ENCODE measurements at regions not wholly inside any gene's neighbourhood (a gene's known extent, or its start where the extent isn't known, plus 50 kb on each side); places are given as distances from the start of the nearest gene placed in this dataset.

DNA sequence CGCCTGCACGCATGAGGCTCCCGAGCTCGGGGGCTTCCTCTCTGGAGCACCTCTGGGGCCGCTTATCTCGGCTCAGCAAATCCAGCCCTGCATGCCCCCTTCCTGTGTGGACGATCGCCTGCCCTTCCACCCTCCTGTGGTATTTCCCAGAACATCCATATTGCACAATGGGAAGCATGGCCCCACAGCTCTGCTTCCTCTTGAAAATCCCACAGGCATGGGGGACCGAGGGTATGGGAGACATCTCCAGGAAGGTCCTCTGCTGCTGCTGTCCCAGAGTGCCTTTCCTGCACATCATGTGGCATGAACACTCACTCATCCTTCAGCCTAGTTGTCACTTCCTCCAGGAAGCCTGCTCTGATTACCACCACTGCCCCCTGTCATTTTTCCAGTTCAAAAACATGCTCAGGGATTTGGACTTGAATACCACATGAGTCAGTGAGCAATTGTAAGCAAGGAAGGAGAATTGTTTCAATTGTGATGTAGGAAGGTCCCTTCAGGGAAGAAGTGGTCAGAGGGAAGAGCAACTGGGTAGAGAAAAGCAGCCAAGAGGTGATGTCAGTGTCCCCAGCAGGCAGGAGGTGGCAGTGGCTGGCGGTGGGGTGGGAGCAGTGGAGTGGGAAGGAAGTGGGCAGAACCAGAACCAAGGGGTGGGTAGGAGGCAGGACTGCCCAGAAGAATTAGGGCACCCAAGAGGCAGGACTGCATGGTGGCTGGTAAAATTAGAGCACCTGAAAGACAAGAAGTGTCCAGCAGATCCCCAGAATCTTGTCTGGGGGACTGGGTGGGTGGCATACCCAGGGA, 67.5 kb upstream of the ZMIZ1 start:
- no peak overlapping the region for H2AFZ ChIP-seq (ENCODE audit: insufficient read depth, low read depth, low read length, poor library complexity, severe bottlenecking)
- no peaks in the 10 kb centered on the region for H3K36me3 ChIP-seq (replicated peaks in 1 of 2; ENCODE audit: control extremely low read depth in 1 of 2, control insufficient read depth in 1 of 2, extremely low read depth in 1 of 2, insufficient read depth in 2 of 2, low read length in 1 of 2)
- Mint-ChIP-seq H3K27ac (no peak overlapping the region), H3K4me3 (no peak overlapping the region), H3K9me3 (ENCODE audit: insufficient read depth) (no peaks in the 10 kb centered on the region), H3K4me1 (peaks cover 3% of the 10 kb centered on the region), H3K27me3 (peaks cover 59% of the 10 kb centered on the region)
- no peak overlapping the region for H3K27ac ChIP-seq (ENCODE audit: low read length in 2 of 2)
- H4K20me1 ChIP-seq (ENCODE audit: control insufficient read depth, insufficient read depth, low read length, poor library complexity, severe bottlenecking) = no peaks in the 10 kb centered on the region
- intact Hi-C loops (cut with micrococcal nuclease) = no loop called here
- 30% methylated on average over 10 of the region's 10 CpGs for WGBS (ENCODE audit: insufficient coverage)
- H3K4me3 ChIP-seq (ENCODE audit: control extremely low read depth in 1 of 5, extremely low read depth in 1 of 5, insufficient read depth in 1 of 5, low read depth in 2 of 5, low read length in 4 of 5) = no peak overlapping the region
- ChIA-PET POLR2A (no interaction called here), CTCF (no interaction called here)
- H3K4me1 ChIP-seq (ENCODE audit: control insufficient read depth in 2 of 2, insufficient read depth in 2 of 2, low read length in 2 of 2) = peaks cover 0 to 5% of the 10 kb centered on the region in 2 donors
- H3K27me3 ChIP-seq (replicated peaks in 1 of 4; ENCODE audit: control extremely low read depth in 1 of 4, control insufficient read depth in 3 of 4, insufficient read depth in 4 of 4, low read length in 3 of 4) = peaks cover 0 to 41% (median 15%) of the 10 kb centered on the region in 4 experiments
- peaks cover 0 to 2% (median 0%) of the 10 kb centered on the region in 3 donors for H3K9me3 ChIP-seq (ENCODE audit: control extremely low read depth in 1 of 3, control insufficient read depth in 2 of 3, insufficient read depth in 1 of 3, low read length in 2 of 3)
- no peak overlapping the region for H3K9ac ChIP-seq (ENCODE audit: low read length)
- no peaks in the 10 kb centered on the region for H3K79me2 ChIP-seq (ENCODE audit: control insufficient read depth, insufficient read depth, low read length)
- ATAC-seq (ENCODE audit: low read depth) = no peak
- no peak for DNase-seq
- TF ChIP-seq EZH2 (IDR thresholded peaks at IDR 0.05; ENCODE audit: borderline replicate concordance, insufficient read depth, low read depth, low read length, poor library complexity, severe bottlenecking) = no peak
- TF ChIP-seq, protein P1, sequence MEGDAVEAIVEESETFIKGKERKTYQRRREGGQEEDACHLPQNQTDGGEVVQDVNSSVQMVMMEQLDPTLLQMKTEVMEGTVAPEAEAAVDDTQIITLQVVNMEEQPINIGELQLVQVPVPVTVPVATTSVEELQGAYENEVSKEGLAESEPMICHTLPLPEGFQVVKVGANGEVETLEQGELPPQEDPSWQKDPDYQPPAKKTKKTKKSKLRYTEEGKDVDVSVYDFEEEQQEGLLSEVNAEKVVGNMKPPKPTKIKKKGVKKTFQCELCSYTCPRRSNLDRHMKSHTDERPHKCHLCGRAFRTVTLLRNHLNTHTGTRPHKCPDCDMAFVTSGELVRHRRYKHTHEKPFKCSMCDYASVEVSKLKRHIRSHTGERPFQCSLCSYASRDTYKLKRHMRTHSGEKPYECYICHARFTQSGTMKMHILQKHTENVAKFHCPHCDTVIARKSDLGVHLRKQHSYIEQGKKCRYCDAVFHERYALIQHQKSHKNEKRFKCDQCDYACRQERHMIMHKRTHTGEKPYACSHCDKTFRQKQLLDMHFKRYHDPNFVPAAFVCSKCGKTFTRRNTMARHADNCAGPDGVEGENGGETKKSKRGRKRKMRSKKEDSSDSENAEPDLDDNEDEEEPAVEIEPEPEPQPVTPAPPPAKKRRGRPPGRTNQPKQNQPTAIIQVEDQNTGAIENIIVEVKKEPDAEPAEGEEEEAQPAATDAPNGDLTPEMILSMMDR (IDR thresholded peaks at IDR 0.05) = no peak
- no peak overlapping the region for H3K4me2 ChIP-seq (replicated peaks; ENCODE audit: low read depth, low read length, poor library complexity, severe bottlenecking)

DNA sequence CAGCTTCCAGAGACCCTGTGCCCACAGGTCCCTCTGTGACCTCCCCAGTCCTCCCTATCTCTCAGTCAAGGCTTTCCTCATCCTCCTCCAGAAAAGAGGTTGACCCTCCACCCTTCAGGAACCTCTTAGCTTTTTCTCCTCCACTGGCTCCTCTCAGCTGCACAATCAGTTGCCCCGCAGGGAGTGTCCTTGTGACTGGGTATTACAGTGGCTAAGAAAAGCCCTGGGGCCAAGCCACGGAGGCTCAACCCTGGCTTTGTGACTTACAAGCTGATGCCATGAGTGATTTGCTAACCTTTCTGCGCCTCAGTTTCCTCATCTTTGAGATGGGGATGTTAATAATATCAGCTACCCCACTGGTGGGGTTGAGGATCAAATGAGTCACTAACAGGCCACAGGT, 66.4 kb upstream of the ZMIZ1 start:
- no peak overlapping the region for H3K4me2 ChIP-seq (replicated peaks; ENCODE audit: low read depth, low read length, poor library complexity, severe bottlenecking)
- peaks cover 0 to 41% (median 12%) of the 10 kb centered on the region in 4 experiments for H3K27me3 ChIP-seq (replicated peaks in 1 of 4; ENCODE audit: control extremely low read depth in 1 of 4, control insufficient read depth in 3 of 4, insufficient read depth in 4 of 4, low read length in 3 of 4)
- no peak for ATAC-seq (ENCODE audit: low read depth)
- no peak overlapping the region for H3K27ac Mint-ChIP-seq
- no peak for TF ChIP-seq EZH2 (IDR thresholded peaks at IDR 0.05; ENCODE audit: borderline replicate concordance, insufficient read depth, low read depth, low read length, poor library complexity, severe bottlenecking)
- TF ChIP-seq, protein P1 (IDR thresholded peaks at IDR 0.05) = no peak
- CTCF ChIA-PET = no interaction called here
- 70% methylated on average over 2 of the region's 3 CpGs for WGBS (ENCODE audit: insufficient coverage)
- H3K4me3 ChIP-seq (ENCODE audit: control extremely low read depth in 1 of 5, extremely low read depth in 1 of 5, insufficient read depth in 1 of 5, low read depth in 2 of 5, low read length in 4 of 5) = no peak overlapping the region
- H3K4me1 ChIP-seq (ENCODE audit: control insufficient read depth in 2 of 2, insufficient read depth in 2 of 2, low read length in 2 of 2) = no peaks in the 10 kb centered on the region
- no peak overlapping the region for H3K9ac ChIP-seq (ENCODE audit: low read length)
- no peaks in the 10 kb centered on the region for H3K4me1 Mint-ChIP-seq
- DNase-seq = no peak
- H2AFZ ChIP-seq (ENCODE audit: insufficient read depth, low read depth, low read length, poor library complexity, severe bottlenecking) = no peak overlapping the region
- POLR2A ChIA-PET = no interaction called here
- peaks cover 58% of the 10 kb centered on the region for H3K27me3 Mint-ChIP-seq
- intact Hi-C loops (cut with micrococcal nuclease) = no loop called here
- no peaks in the 10 kb centered on the region for H3K79me2 ChIP-seq (ENCODE audit: control insufficient read depth, insufficient read depth, low read length)
- no peaks in the 10 kb centered on the region for H4K20me1 ChIP-seq (ENCODE audit: control insufficient read depth, insufficient read depth, low read length, poor library complexity, severe bottlenecking)
- no peak overlapping the region for H3K27ac ChIP-seq (ENCODE audit: low read length in 2 of 2)
- H3K9me3 ChIP-seq (ENCODE audit: control extremely low read depth in 1 of 3, control insufficient read depth in 2 of 3, insufficient read depth in 1 of 3, low read length in 2 of 3) = peaks cover 0 to 2% (median 0%) of the 10 kb centered on the region in 3 donors
- H3K4me3 Mint-ChIP-seq = no peak overlapping the region
- no peaks in the 10 kb centered on the region for H3K36me3 ChIP-seq (replicated peaks in 1 of 2; ENCODE audit: control extremely low read depth in 1 of 2, control insufficient read depth in 1 of 2, extremely low read depth in 1 of 2, insufficient read depth in 2 of 2, low read length in 1 of 2)
- H3K9me3 Mint-ChIP-seq (ENCODE audit: insufficient read depth) = no peaks in the 10 kb centered on the region
